ENCODE measurements at regions not wholly inside any gene's neighbourhood (a gene's known extent, or its start where the extent isn't known, plus 50 kb on each side); places are given as distances from the start of the nearest gene placed in this dataset.

DNA sequence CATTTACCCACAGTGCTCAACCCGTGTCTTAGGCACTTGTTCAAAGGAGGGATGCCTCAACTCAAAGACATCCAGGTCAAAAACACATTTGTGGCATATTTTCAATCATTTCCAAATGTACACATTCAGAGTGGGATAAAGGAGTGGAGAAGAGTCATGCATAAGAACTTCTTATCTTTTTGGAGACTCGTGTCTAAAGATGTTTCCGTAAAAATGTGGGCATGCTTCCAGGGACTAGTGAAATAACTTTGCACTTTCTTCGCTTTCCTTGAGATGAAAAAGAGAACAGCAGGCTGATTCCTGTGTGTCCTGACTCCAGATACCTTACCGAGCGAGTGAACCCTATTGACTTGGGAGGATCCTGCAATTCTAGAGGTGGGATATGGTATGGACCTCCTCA lies 256.6 kb upstream of the KCNJ16 start:
- H3K36me3 ChIP-seq (replicated peaks; ENCODE audit: low read depth, low read length), result no peaks in the 10 kb centered on the region
- no peak overlapping the region for H3K9ac ChIP-seq (ENCODE audit: low read length)
- no peaks in the 10 kb centered on the region for H4K20me1 ChIP-seq (ENCODE audit: insufficient read depth, low read length)
- TF ChIP-seq EZH2phosphoT487 (IDR thresholded peaks at IDR 0.05; ENCODE audit: low read depth), result no peak
- TF ChIP-seq, protein P1, sequence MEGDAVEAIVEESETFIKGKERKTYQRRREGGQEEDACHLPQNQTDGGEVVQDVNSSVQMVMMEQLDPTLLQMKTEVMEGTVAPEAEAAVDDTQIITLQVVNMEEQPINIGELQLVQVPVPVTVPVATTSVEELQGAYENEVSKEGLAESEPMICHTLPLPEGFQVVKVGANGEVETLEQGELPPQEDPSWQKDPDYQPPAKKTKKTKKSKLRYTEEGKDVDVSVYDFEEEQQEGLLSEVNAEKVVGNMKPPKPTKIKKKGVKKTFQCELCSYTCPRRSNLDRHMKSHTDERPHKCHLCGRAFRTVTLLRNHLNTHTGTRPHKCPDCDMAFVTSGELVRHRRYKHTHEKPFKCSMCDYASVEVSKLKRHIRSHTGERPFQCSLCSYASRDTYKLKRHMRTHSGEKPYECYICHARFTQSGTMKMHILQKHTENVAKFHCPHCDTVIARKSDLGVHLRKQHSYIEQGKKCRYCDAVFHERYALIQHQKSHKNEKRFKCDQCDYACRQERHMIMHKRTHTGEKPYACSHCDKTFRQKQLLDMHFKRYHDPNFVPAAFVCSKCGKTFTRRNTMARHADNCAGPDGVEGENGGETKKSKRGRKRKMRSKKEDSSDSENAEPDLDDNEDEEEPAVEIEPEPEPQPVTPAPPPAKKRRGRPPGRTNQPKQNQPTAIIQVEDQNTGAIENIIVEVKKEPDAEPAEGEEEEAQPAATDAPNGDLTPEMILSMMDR (IDR thresholded peaks at IDR 0.05; ENCODE audit: low read depth, low read length), result no peak
- no peaks in the 10 kb centered on the region; the same call in 1 of the 2 replicates for H3K9me3 ChIP-seq (ENCODE audit: insufficient read depth, low read length)
- no peaks in the 10 kb centered on the region for H3K79me2 ChIP-seq (ENCODE audit: low read length)
- no peaks in the 10 kb centered on the region for H3K27me3 ChIP-seq (ENCODE audit: low read depth, low read length)
- no peaks in the 10 kb centered on the region for H3K4me1 ChIP-seq (ENCODE audit: low read length)
- H3K4me2 ChIP-seq (ENCODE audit: low read length), result no peak overlapping the region
- no peak overlapping the region for H3K27ac ChIP-seq (ENCODE audit: low read length)
- H3K4me3 ChIP-seq (ENCODE audit: low read length), result no peak overlapping the region
- H2AFZ ChIP-seq (ENCODE audit: low read depth, low read length), result no peak overlapping the region

DNA sequence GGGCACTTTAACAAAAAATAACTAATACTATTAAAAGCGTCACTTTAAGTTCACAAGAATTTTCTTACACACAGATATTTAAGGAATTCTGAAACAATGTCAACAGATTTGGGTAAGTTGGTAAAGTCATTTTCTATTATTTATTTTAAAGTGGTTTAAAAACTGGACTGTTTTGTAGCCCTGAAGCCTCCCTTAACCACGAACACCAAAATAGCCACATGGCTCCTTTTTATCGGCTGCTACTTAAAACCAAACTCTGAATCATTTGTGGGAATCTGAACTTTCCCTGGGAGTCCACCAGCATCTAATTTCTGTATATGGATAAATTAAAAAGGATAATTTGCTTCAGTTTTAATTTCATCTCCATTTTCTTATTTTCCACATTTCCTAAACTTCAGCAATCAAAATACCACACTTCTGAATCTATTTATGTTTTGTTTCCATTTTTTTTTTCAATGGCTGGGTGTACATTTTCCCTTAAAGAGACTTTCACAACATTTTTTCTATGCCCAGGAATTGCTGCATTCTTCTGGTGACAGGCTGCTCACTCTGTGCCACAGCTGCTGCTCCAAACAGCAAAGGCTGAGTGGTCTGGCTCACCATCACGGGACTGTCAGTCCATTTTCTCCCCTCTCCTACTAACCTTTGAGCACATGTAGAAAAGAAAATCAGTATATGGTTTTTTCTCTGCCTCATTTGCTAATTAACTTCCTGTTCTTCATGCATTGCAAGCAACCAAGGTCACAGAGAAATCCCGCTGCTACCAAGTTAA lies 255.5 kb upstream of the KCNJ16 start:
- no peak overlapping the region for H3K4me2 ChIP-seq (ENCODE audit: low read length)
- TF ChIP-seq, protein P1 (IDR thresholded peaks at IDR 0.05; ENCODE audit: low read depth, low read length), result no peak
- no peak for TF ChIP-seq EZH2phosphoT487 (IDR thresholded peaks at IDR 0.05; ENCODE audit: low read depth)
- H3K4me1 ChIP-seq (ENCODE audit: low read length), result no peaks in the 10 kb centered on the region
- no peak overlapping the region for H2AFZ ChIP-seq (ENCODE audit: low read depth, low read length)
- no peaks in the 10 kb centered on the region for H4K20me1 ChIP-seq (ENCODE audit: insufficient read depth, low read length)
- H3K27ac ChIP-seq (ENCODE audit: low read length), result no peak overlapping the region
- no peaks in the 10 kb centered on the region; the same call in 1 of the 2 replicates for H3K9me3 ChIP-seq (ENCODE audit: insufficient read depth, low read length)
- no peaks in the 10 kb centered on the region for H3K79me2 ChIP-seq (ENCODE audit: low read length)
- no peak overlapping the region for H3K9ac ChIP-seq (ENCODE audit: low read length)
- H3K27me3 ChIP-seq (ENCODE audit: low read depth, low read length), result no peaks in the 10 kb centered on the region
- no peaks in the 10 kb centered on the region for H3K36me3 ChIP-seq (replicated peaks; ENCODE audit: low read depth, low read length)
- H3K4me3 ChIP-seq (ENCODE audit: low read length), result no peak overlapping the region

- H2AFZ ChIP-seq (ENCODE audit: low read depth, low read length), result no peak overlapping the region
- H3K9me3 ChIP-seq (ENCODE audit: insufficient read depth, low read length), result no peaks in the 10 kb centered on the region; the same call in 1 of the 2 replicates
- no peak overlapping the region for H3K9ac ChIP-seq (ENCODE audit: low read length)
- H3K79me2 ChIP-seq (ENCODE audit: low read length), result no peaks in the 10 kb centered on the region
- no peaks in the 10 kb centered on the region for H4K20me1 ChIP-seq (ENCODE audit: insufficient read depth, low read length)
- no peak overlapping the region for H3K4me3 ChIP-seq (ENCODE audit: low read length)
- no peaks in the 10 kb centered on the region for H3K27me3 ChIP-seq (ENCODE audit: low read depth, low read length)
- H3K36me3 ChIP-seq (replicated peaks; ENCODE audit: low read depth, low read length), result no peaks in the 10 kb centered on the region
- no peak for TF ChIP-seq EZH2phosphoT487 (IDR thresholded peaks at IDR 0.05; ENCODE audit: low read depth)
- TF ChIP-seq, protein P1 (IDR thresholded peaks at IDR 0.05; ENCODE audit: low read depth, low read length), result no peak
- no peak overlapping the region for H3K4me2 ChIP-seq (ENCODE audit: low read length)
- no peaks in the 10 kb centered on the region for H3K4me1 ChIP-seq (ENCODE audit: low read length)
- no peak overlapping the region for H3K27ac ChIP-seq (ENCODE audit: low read length)
Measured at GRCh38 chr17:69820876-69821473, 254.1 kb upstream of the KCNJ16 start.

DNA sequence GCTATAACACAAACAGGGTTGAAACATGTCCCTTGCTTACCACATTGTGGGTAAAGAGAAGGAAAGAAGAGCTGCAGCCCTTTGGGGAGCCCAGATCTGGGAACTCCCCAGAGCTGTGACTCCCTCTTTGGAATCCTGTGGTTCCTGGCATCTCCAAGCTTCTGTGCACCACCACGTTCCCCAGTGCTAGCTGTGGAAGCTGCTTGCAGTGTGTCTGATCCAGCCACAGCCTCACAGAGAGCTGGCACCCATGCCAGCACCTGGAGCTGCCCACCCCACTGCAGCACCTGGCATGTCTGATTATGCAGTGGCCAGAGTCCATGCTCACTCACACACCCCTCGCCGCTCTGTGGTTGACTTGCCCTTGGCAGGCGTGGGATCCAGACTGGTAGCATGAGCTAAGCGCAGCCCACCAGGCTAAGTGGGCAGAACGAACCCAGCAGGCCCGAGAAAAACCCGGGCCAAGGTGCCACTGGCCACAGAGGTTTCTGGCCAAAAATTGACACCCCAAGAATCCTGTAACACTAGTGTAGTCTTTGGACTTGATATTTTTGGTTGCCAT lies 252.6 kb upstream of the KCNJ16 start:
- Histone ChIP-seq H3K36me3 (replicated peaks; ENCODE audit: low read depth, low read length) (no peaks in the 10 kb centered on the region), H3K4me1 (ENCODE audit: low read length) (no peaks in the 10 kb centered on the region), H3K9ac (ENCODE audit: low read length) (no peak overlapping the region), H2AFZ (ENCODE audit: low read depth, low read length) (no peak overlapping the region), H3K4me2 (ENCODE audit: low read length) (no peak overlapping the region), H3K27ac (ENCODE audit: low read length) (no peak overlapping the region), H3K79me2 (ENCODE audit: low read length) (no peaks in the 10 kb centered on the region), H3K9me3 (ENCODE audit: insufficient read depth, low read length) (peaks cover 4% of the 10 kb centered on the region; the same call in 1 of the 2 replicates), H4K20me1 (ENCODE audit: insufficient read depth, low read length) (no peaks in the 10 kb centered on the region), H3K27me3 (ENCODE audit: low read depth, low read length) (no peaks in the 10 kb centered on the region), H3K4me3 (ENCODE audit: low read length) (no peak overlapping the region)
- TF ChIP-seq, protein P1 (IDR thresholded peaks at IDR 0.05; ENCODE audit: low read depth, low read length), result no peak
- TF ChIP-seq EZH2phosphoT487 (IDR thresholded peaks at IDR 0.05; ENCODE audit: low read depth), result no peak
